ENCODE measurements at regions not wholly inside any gene's neighbourhood (a gene's known extent, or its start where the extent isn't known, plus 50 kb on each side); places are given as distances from the start of the nearest gene placed in this dataset.

DNA sequence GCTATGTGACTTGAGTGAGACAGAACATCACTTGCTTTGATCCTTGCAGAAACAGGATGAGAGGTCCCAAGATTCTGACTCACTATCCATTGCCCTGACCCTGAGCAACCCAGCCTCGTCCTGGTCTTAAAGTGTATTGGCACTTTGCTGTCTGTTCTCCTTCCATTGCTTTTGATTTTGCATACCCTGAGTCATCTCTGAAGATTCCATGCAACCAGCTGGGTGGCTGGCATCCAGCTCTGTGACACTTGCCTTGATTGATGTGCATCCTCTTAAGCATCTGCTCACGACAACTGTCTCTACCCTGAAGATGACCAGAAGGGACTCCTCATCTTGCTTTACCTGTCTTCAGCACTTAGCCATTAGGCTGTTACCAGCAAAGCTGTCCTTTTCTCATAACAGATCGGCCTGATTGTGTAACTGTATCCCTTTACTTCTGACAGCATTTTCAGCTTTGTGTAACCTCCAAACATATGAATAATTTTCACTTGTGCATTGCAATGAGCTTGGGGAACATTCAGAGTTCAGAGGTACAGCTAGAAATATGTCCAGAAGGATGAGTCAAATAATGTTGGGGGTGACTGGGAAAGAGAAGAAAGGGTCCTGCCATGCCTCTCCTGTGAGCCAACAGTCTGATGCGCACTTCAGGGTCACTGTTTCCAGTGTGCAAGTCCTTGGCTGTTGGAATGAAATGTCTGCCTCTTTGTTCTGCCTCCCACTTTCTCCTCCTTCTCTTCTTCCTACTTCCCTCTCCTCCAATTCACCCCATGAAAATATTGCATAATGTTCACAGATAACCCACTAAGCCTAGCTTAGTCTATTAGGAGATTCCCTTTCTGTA, 249.7 kb upstream of the OSR1 start:
- peaks cover 32% of the 10 kb centered on the region for H3K4me1 ChIP-seq (ENCODE audit: insufficient read depth, low read length)
- intact Hi-C loops (cut with micrococcal nuclease), result no loop called here
- POLR2A ChIA-PET (ENCODE audit: unreplicated experiment), result interaction anchor here (0.6 kb wide), 2 partner anchors 32 to 64 kb away, joined by 3 to 8 read pairs; no protein-coding TSS in a partner anchor
- H3K9me2 ChIP-seq (replicated peaks; ENCODE audit: low read length), result no peaks in the 10 kb centered on the region
- no peak overlapping the region for H2AFZ ChIP-seq (ENCODE audit: low read length)
- TF ChIP-seq, protein P1, sequence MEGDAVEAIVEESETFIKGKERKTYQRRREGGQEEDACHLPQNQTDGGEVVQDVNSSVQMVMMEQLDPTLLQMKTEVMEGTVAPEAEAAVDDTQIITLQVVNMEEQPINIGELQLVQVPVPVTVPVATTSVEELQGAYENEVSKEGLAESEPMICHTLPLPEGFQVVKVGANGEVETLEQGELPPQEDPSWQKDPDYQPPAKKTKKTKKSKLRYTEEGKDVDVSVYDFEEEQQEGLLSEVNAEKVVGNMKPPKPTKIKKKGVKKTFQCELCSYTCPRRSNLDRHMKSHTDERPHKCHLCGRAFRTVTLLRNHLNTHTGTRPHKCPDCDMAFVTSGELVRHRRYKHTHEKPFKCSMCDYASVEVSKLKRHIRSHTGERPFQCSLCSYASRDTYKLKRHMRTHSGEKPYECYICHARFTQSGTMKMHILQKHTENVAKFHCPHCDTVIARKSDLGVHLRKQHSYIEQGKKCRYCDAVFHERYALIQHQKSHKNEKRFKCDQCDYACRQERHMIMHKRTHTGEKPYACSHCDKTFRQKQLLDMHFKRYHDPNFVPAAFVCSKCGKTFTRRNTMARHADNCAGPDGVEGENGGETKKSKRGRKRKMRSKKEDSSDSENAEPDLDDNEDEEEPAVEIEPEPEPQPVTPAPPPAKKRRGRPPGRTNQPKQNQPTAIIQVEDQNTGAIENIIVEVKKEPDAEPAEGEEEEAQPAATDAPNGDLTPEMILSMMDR (conservative IDR thresholded peaks at IDR 0.05; ENCODE audit: low read depth, low read length), result no peak
- TF ChIP-seq EZH2 (IDR thresholded peaks at IDR 0.05; ENCODE audit: low read length, unreplicated experiment), result no peak
- no peak for TF ChIP-seq EZH2phosphoT487 (IDR thresholded peaks at IDR 0.05; ENCODE audit: borderline replicate concordance, low read length)
- no peaks in the 10 kb centered on the region for H3K9me3 ChIP-seq (ENCODE audit: low read length)
- H3K9ac ChIP-seq (ENCODE audit: low read length), result no peak overlapping the region
- no TSS peak for BruUV-seq (replicated peaks)
- no peak overlapping the region for H3K4me3 ChIP-seq (ENCODE audit: low read length)
- H3K79me2 ChIP-seq (ENCODE audit: low read length), result no peaks in the 10 kb centered on the region
- no peaks in the 10 kb centered on the region for H4K20me1 ChIP-seq (ENCODE audit: low read length)
- DNase-seq, result peak; percentile 71
- no peaks in the 10 kb centered on the region for H3K36me3 ChIP-seq (ENCODE audit: low read depth, low read length)
- H3K27me3 ChIP-seq (ENCODE audit: low read length), result no peaks in the 10 kb centered on the region
- CTCF ChIA-PET, result interaction anchor here (0.6 kb wide), 1 partner anchor 496 kb away, joined by 3 read pairs; no protein-coding TSS in a partner anchor
- peak overlapping the region; percentile 44 for H3K4me2 ChIP-seq (ENCODE audit: low read length)
- H3F3A ChIP-seq (ENCODE audit: low read length, unreplicated experiment), result peaks cover 3% of the 10 kb centered on the region
- H3K27ac ChIP-seq (ENCODE audit: low read length), result peak overlapping the region; percentile 20; the same call in 1 of the 2 replicates
- peak; percentile 8; the same call in 1 of the 2 replicates for ATAC-seq

DNA sequence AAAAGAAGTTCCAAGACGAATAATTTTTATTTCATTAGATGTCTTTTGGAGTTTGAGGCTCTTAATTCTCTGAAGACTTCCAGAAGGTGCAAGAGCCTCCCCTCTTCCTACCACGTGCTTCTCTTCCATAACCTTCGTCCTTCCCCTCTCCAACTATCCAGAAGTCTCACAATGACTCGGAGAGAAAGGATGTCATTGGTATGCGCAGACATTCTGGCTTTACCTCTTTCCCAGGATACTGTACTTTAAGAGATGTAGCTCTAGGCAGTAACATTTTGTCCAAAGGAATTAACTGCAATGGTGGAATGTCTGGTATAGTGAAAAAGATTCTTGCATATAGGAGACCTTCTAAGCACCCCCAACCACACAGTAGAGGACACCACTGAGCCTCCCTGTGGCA, 249.0 kb upstream of the OSR1 start:
- ChIA-PET POLR2A (ENCODE audit: unreplicated experiment) (no interaction called here), CTCF (interaction anchor here (0.6 kb wide), 1 partner anchor 496 kb away, joined by 3 read pairs; no protein-coding TSS in a partner anchor)
- H3K27ac ChIP-seq (ENCODE audit: low read length), result peak overlapping the region; percentile 20; the same call in 1 of the 2 replicates
- H3K4me1 ChIP-seq (ENCODE audit: insufficient read depth, low read length), result peaks cover 26% of the 10 kb centered on the region
- TF ChIP-seq, protein P1 (conservative IDR thresholded peaks at IDR 0.05; ENCODE audit: low read depth, low read length), result no peak
- no peak for TF ChIP-seq EZH2 (IDR thresholded peaks at IDR 0.05; ENCODE audit: low read length, unreplicated experiment)
- TF ChIP-seq EZH2phosphoT487 (IDR thresholded peaks at IDR 0.05; ENCODE audit: borderline replicate concordance, low read length), result no peak
- H2AFZ ChIP-seq (ENCODE audit: low read length), result no peak overlapping the region
- H3K27me3 ChIP-seq (ENCODE audit: low read length), result no peaks in the 10 kb centered on the region
- H4K20me1 ChIP-seq (ENCODE audit: low read length), result no peaks in the 10 kb centered on the region
- ATAC-seq, result no peak
- peak; percentile 28 for DNase-seq
- H3K36me3 ChIP-seq (ENCODE audit: low read depth, low read length), result no peaks in the 10 kb centered on the region
- H3K9me3 ChIP-seq (ENCODE audit: low read length), result no peaks in the 10 kb centered on the region
- peak overlapping the region; percentile 44 for H3K4me2 ChIP-seq (ENCODE audit: low read length)
- intact Hi-C loops (cut with micrococcal nuclease), result no loop called here
- no peaks in the 10 kb centered on the region for H3K9me2 ChIP-seq (replicated peaks; ENCODE audit: low read length)
- no peak overlapping the region for H3K9ac ChIP-seq (ENCODE audit: low read length)
- H3F3A ChIP-seq (ENCODE audit: low read length, unreplicated experiment), result no peaks in the 10 kb centered on the region
- H3K79me2 ChIP-seq (ENCODE audit: low read length), result no peaks in the 10 kb centered on the region
- H3K4me3 ChIP-seq (ENCODE audit: low read length), result no peak overlapping the region
- no TSS peak for BruUV-seq (replicated peaks)

DNA sequence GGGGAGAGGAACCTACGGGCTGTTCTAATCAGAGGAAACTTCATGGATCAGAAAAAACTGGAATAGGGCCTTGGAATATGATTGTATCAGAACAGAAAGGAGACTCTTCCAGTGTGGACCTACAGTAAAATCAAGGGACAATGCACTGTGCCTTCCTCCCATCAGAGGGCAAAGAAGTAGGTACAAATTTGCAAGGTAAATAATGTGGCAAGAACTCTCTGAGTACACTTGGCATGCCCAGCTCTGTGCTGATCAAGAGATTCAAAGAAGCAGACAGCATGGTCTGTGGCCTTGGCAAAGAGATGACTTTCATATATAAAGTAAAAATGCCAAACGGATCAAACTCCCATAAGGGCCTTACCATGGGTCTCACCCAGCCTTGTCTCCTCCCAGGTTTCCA, 242.6 kb upstream of the OSR1 start:
- H3K9me3 ChIP-seq (ENCODE audit: low read length), result no peaks in the 10 kb centered on the region
- no peaks in the 10 kb centered on the region for H4K20me1 ChIP-seq (ENCODE audit: low read length)
- POLR2A ChIA-PET (ENCODE audit: unreplicated experiment), result no interaction called here
- TF ChIP-seq EZH2 (IDR thresholded peaks at IDR 0.05; ENCODE audit: low read length, unreplicated experiment) (no peak), EZH2phosphoT487 (IDR thresholded peaks at IDR 0.05; ENCODE audit: borderline replicate concordance, low read length) (no peak)
- TF ChIP-seq, protein P1 (conservative IDR thresholded peaks at IDR 0.05; ENCODE audit: low read depth, low read length), result no peak
- ATAC-seq (no peak), DNase-seq (no peak)
- no peaks in the 10 kb centered on the region for H3K79me2 ChIP-seq (ENCODE audit: low read length)
- no peak overlapping the region for H3K4me2 ChIP-seq (ENCODE audit: low read length)
- no peaks in the 10 kb centered on the region for H3F3A ChIP-seq (ENCODE audit: low read length, unreplicated experiment)
- no peaks in the 10 kb centered on the region for H3K9me2 ChIP-seq (replicated peaks; ENCODE audit: low read length)
- CTCF ChIA-PET, result no interaction called here
- H3K9ac ChIP-seq (ENCODE audit: low read length), result no peak overlapping the region
- BruUV-seq (replicated peaks), result no TSS peak
- H3K4me3 ChIP-seq (ENCODE audit: low read length), result no peak overlapping the region
- H3K4me1 ChIP-seq (ENCODE audit: insufficient read depth, low read length), result no peaks in the 10 kb centered on the region
- H3K27me3 ChIP-seq (ENCODE audit: low read length), result no peaks in the 10 kb centered on the region
- intact Hi-C loops (cut with micrococcal nuclease), result no loop called here
- H3K36me3 ChIP-seq (ENCODE audit: low read depth, low read length), result no peaks in the 10 kb centered on the region
- H3K27ac ChIP-seq (ENCODE audit: low read length), result no peak overlapping the region
- H2AFZ ChIP-seq (ENCODE audit: low read length), result no peak overlapping the region

All from PC-3 (cell line).